IMR-90 (cell line): ENCODE measurements at regions not wholly inside any gene's neighbourhood (a gene's known extent, or its start where the extent isn't known, plus 50 kb on each side); places are given as distances from the start of the nearest gene placed in this dataset.

Source experiments
- MAFK ChIP-seq: IDR thresholded peaks from 2 replicates; pipeline ENCODE4 v1.6.1; 2012; ENCODE audit warnings: low read depth, low read length, improper control_type of control experiment
- POLR2A ChIP-seq: IDR thresholded peaks from 2 replicates; pipeline ENCODE4 v1.6.1; 2012; ENCODE audit warnings: mild to moderate bottlenecking, low read depth, low read length
- RAD21 ChIP-seq: IDR thresholded peaks from 2 replicates; pipeline ENCODE4 v1.6.1; 2012; ENCODE audit warnings: low read length, improper control_type of control experiment
- RCOR1 ChIP-seq: IDR thresholded peaks from 2 replicates; pipeline ENCODE4 v1.6.1; 2012; ENCODE audit warnings: mild to moderate bottlenecking, low read length, improper control_type of control experiment; ENCODE audit not compliant: insufficient replicate concordance
- RFX5 ChIP-seq: IDR thresholded peaks from 2 replicates; pipeline ENCODE4 v1.8.0; 2012; ENCODE audit warnings: low read depth, mild to moderate bottlenecking, low read length, moderate library complexity
- SMC3 ChIP-seq: fragments of 150-350 bp; IDR thresholded peaks from 2 replicates; pipeline ENCODE4 v1.6.1; 2016; ENCODE audit warnings: low read depth, mild to moderate bottlenecking, antibody characterized with exemption, low read length, moderate library complexity
- USF2 ChIP-seq: fragments of 150-350 bp; IDR thresholded peaks from 2 replicates; pipeline ENCODE4 v1.6.1; 2017; ENCODE audit warnings: mild to moderate bottlenecking, antibody characterized with exemption, low read length, low read depth
- TF ChIP-seq, protein P1 (sequence below): conservative IDR thresholded peaks from 2 replicates; pipeline ENCODE4 v1.5.1; 2012; ENCODE audit warnings: mild to moderate bottlenecking, low read depth, low read length, improper control_type of control experiment

DNA sequence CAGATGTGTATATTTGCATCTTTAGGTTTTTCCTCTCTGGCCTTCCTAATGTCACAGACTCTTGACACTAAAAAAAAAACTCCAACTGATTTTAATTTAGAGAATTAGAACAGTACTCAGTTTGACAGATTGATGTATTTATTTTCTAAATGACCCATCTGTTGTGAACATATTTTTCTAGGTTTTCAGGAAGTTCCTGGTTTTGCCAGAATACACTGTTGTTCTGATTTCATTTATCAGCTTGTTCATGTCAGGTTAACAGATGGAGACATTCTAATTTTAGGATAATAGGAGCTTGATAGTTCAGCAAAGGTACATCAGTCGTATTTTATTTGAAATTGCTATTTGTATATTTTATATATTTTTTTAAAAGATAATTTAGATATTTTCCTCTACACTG is 133.4 kb downstream of the TANC2 start:
- TF ChIP-seq MAFK (no peak), POLR2A (no peak), USF2 (no peak), SMC3 (no peak), RCOR1 (no peak), RAD21 (no peak), RFX5 (no peak)
- TF ChIP-seq, protein P1, sequence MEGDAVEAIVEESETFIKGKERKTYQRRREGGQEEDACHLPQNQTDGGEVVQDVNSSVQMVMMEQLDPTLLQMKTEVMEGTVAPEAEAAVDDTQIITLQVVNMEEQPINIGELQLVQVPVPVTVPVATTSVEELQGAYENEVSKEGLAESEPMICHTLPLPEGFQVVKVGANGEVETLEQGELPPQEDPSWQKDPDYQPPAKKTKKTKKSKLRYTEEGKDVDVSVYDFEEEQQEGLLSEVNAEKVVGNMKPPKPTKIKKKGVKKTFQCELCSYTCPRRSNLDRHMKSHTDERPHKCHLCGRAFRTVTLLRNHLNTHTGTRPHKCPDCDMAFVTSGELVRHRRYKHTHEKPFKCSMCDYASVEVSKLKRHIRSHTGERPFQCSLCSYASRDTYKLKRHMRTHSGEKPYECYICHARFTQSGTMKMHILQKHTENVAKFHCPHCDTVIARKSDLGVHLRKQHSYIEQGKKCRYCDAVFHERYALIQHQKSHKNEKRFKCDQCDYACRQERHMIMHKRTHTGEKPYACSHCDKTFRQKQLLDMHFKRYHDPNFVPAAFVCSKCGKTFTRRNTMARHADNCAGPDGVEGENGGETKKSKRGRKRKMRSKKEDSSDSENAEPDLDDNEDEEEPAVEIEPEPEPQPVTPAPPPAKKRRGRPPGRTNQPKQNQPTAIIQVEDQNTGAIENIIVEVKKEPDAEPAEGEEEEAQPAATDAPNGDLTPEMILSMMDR, result no peak
